ENCODE measurements at regions not wholly inside any gene's neighbourhood (a gene's known extent, or its start where the extent isn't known, plus 50 kb on each side); places are given as distances from the start of the nearest gene placed in this dataset.

DNA sequence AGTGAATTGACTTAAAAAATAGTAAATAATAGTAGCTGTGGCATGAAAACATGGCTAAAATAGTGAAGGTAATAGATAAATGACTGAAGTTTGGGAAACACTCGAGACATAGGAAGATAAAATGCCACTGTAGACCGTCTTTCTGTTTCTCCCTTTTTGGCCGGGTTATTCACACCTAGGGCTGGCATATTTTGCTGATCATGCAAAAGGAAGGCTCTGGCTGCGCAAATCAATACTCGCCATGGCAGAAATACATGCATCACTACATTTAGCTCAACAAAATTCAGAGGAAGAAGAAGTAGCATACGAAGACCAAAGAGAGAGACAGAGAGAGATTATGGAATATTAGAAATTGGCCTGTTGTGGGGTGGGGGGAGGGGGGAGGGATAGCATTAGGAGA, 242.2 kb upstream of the KBTBD8 start:
- TF ChIP-seq EZH2 (IDR thresholded peaks at IDR 0.05), result no peak
- TF ChIP-seq, protein P1, sequence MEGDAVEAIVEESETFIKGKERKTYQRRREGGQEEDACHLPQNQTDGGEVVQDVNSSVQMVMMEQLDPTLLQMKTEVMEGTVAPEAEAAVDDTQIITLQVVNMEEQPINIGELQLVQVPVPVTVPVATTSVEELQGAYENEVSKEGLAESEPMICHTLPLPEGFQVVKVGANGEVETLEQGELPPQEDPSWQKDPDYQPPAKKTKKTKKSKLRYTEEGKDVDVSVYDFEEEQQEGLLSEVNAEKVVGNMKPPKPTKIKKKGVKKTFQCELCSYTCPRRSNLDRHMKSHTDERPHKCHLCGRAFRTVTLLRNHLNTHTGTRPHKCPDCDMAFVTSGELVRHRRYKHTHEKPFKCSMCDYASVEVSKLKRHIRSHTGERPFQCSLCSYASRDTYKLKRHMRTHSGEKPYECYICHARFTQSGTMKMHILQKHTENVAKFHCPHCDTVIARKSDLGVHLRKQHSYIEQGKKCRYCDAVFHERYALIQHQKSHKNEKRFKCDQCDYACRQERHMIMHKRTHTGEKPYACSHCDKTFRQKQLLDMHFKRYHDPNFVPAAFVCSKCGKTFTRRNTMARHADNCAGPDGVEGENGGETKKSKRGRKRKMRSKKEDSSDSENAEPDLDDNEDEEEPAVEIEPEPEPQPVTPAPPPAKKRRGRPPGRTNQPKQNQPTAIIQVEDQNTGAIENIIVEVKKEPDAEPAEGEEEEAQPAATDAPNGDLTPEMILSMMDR (IDR thresholded peaks at IDR 0.05), result no peak

Data from neural progenitor cell (in vitro differentiated cells).